ENCODE measurements at regions not wholly inside any gene's neighbourhood (a gene's known extent, or its start where the extent isn't known, plus 50 kb on each side); places are given as distances from the start of the nearest gene placed in this dataset.
A peak's percentile ranks its signal among the peaks of the same experiment; 100 is the strongest.
"Not testable (repeated sequence)": the region's sequence is repeated elsewhere in the genome, so short reads cannot be mapped to it uniquely, and the experiment has no call there.

DNA sequence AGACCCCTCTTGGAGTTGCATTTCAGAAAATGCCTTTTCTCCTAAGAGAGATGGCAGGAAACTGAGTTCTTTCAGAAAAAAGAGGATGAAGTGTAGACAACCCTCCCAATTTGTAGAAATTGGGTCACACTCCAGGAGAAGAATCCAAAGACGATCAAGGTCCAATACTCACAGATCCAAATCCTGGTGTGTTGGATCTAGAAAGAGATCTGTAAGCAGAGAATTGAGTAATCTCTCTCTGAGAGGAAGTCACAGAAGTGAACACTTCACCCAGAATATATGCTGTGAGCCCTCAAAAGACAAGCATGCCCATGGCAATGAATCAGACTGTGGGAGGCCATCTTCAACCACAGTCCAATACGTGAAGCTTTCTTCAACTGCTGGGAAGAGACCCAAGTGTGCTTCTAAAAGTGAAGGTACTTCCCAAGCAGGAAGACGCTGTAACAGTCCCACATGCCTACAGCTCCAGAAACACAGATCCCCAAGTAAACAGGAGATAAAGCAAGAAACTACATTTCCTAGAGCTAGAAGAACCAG is 182.7 kb downstream of the SMC2 start:
- FAIRE-seq, result no peak

- no peak for FAIRE-seq
Measured at GRCh38 chr9:104278929-104279496, 184.9 kb downstream of the SMC2 start.

DNA sequence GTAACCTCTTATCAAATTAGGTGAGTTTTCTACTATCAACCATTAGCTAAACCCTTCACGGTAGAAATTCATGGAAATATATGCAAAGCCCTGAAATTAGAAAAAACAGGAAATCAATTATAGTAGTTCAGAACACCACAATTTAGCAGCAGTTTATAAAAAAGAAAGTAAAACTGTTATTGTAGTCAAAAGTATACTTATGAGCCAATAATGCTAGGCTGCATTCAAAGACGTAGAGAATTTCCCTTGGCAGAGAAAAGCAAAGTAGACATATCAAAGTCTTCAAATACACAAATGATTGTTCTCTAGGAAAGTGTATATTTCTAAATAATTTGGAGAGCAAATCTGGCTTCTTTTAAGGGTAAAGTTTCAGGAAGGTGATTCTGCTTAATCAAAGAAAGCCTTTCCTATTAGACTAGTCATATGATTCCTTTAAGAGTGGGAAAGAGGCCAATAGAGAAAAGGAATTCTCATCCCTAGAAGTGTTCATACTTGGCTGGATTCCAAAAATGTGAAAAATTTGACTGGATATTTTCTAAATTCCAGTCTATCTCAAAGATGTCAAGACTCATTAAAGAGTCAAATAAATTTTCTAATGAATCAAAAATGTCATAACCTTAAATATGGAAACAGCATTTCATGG is 185.5 kb downstream of the SMC2 start:
- FAIRE-seq, result peak; percentile 74

- FAIRE-seq, result no peak
Measured at GRCh38 chr9:104280178-104280560, 186.1 kb downstream of the SMC2 start.

DNA sequence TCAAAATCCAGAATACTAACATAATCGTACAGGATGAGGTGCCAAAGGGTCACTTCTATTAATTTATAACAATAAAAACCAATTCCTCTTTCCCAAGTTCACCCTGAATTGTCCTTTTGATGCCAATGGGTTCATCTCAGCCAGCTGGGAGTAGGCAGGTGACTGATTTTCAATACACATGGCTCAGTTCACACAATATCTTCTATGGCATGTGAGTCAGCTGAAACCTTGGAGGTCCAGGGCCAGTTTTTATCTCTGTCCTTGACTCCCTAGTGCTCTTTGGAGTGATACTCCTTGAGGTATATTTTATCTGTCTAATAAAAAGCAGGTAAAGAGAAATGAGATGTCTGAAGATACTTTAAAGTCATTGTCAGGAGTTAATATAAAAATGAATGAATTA is 186.6 kb downstream of the SMC2 start:
- no peak for FAIRE-seq

GRCh38 chr9:104286187-104286586 is 192.1 kb downstream of the SMC2 start:
- FAIRE-seq, result no peak

GRCh38 chr9:104286799-104287198 is 192.7 kb downstream of the SMC2 start:
- no peak for FAIRE-seq

DNA sequence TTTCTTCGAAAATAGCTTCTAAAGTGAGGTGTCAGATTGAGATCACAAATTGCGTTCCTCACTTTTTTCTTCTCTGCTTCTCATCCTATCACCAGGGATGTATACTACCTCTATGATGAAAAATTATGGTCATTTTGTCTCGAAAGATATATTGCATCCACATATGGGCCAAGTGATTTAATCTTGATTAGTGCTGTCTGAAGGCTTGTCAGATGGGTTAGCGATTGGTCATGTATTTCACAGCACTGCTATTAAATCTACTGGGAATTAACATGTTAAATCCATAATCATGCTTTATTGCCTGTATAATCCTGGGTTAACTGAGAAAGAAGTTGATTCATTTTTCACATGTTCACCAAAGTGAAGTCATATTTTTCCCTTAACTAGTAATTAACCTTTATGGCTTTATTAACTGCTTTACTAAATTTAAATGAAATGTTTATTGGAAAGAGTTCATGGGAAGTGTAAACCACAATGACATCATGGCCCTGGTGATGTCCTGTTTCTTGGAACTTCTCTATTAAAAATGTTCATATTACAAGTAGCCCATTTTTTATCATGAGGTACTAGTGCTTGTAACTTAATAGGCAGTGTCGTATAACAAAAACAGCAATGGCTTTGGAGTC is 193.3 kb downstream of the SMC2 start:
- peak; percentile 30 for FAIRE-seq

- FAIRE-seq, result no peak
Measured at GRCh38 chr9:104293877-104294276, 199.8 kb downstream of the SMC2 start.

- no peak for FAIRE-seq
Measured at GRCh38 chr9:104300124-104300523, 203.9 kb upstream of the OR13F1 start.

DNA sequence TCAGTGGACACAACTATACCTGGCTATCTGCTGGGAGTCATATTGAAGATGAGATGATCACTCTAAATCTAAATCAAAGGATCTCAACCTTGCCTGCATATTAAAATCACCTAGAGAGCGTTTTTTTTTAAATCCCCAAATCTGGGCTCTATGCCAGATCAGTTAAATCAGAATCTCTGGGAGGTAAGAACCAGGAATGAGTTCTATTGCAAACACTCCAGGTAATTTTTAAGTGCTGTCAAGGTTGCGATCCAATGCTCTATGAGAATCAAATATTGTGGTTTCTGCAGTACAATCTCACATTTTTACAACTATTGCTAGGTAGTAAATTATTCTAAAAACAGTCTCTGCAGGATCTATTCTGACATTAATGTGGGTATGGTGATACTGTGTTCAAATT is 202.3 kb upstream of the OR13F1 start:
- FAIRE-seq, result peak; percentile 93

- FAIRE-seq, result no peak
Measured at GRCh38 chr9:104302775-104303174, 201.3 kb upstream of the OR13F1 start.

DNA sequence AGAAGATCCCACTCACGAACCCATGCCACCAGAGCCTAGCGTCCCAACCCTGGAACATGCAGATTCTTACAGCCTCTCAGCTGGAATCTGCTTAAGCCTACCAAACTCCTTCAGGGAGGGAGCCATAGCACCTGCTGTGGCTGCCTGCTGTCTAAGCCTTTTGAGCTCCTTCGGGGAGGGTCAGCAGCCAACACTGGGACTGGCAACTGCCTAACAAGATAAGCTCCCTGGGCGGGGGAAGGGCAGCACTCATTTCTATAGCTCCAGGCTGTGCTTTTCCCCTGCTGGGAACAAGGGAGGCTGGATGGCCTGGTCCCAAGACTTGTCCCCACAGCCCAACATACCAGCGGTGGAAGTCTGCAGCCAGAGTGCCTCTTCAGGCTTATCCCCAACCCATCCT is 199.1 kb upstream of the OR13F1 start:
- no peak for FAIRE-seq

- no peak for FAIRE-seq
Measured at GRCh38 chr9:104313396-104314110, 190.5 kb upstream of the OR13F1 start.

DNA sequence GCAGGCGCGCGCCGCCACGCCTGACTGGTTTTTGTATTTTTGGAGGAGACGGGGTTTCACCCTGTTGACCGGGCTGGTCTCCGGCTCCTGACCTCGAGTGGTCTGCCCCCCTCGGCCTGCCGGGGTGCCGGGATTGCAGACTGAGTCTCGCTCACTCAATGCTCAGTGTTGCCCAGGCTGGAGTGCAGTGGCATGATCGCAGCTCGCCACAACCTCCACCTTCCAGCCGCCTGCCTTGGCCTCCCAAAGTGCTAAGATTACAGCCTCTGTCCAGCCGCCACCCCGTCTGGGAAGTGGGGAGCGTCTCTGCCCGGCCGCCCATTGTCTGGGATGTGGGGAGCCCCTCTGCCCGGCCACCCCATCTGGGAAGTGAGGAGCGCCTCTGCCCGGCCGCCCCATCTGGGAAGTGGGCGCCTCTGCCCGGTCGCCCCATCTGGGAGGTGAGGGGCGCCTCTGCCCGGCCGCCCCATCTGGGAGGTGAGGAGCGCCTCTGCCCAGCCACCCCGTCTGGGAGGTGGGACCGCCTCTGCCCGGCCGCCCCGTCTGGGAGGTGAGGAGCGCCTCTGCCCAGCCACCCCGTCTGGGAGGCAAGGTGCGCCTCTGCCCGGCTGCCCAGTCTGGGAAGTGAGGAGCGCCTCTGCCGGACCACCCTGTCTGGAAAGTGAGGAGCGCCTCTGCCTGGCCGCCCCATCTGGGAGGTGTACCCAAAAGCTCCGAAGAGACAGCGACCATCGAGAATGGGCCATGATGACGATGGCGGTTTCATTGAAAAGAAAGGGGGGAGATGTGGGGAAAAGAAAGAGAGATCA is 187.7 kb upstream of the OR13F1 start:
- FAIRE-seq, result not testable (repeated sequence)

GRCh38 chr9:104319198-104319597 is 184.9 kb upstream of the OR13F1 start:
- no peak for FAIRE-seq

DNA sequence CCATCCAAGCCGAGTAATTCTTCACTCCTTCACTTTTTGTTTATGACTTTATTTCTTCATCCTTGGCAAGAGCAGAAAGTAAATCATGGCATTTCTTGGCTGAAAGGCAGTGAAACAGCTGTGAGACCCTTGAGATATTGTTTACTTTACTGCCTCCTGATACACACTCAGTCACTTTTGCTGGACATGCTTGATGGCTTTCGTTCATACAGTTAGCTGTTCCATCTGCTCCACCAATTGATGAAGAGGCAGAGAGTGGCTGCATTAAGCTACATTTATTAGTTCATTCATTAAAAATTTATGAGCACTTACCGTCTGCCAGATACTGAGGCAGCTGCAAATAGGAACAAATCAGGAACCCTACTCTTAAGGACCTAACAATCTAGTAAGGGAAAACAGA is 184.4 kb upstream of the OR13F1 start:
- FAIRE-seq, result peak; percentile 24

DNA sequence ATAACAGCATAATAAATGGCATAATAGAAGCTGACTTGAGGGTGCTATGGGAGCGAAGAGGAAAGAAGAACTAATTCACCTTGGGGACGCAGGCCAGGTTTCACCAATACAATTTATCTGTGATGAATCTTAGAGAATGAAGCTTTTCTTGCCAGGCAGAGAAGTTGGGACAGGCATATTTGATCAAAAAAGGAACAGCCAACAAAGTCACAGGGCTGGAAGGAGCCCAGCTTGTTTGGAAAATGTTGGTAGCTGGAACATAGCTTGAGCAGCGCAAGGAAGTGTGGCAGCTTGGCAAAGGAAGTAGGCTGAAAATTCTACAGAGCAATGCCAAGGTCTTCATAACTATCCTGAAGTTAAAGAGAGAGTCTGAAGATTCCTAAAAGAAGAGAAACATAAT is 181.5 kb upstream of the OR13F1 start:
- no peak for FAIRE-seq

GRCh38 chr9:104323967-104324694 is 179.9 kb upstream of the OR13F1 start:
- not testable (repeated sequence) for FAIRE-seq

- no peak for FAIRE-seq
Measured at GRCh38 chr9:104326912-104327311, 177.2 kb upstream of the OR13F1 start.

DNA sequence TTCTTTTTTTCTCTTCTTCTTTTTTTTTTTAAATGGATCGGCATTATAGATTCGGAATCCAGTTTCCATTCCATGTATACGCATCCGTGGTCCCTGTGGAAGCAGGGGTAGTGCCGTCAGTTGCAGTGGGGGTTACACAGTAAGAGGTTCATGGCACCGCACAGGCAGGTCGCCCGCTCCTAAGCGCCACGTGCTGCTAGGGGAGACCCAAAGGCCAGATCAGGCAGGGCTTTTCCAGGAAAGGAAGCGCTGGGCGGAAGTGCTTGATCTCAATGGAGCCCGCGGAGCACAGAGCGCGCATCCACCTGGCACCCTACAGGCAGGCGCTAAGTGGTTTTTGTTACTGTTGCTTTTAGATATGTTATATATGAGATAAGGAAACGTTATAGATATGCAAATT is 174.8 kb upstream of the OR13F1 start:
- FAIRE-seq, result no peak

DNA sequence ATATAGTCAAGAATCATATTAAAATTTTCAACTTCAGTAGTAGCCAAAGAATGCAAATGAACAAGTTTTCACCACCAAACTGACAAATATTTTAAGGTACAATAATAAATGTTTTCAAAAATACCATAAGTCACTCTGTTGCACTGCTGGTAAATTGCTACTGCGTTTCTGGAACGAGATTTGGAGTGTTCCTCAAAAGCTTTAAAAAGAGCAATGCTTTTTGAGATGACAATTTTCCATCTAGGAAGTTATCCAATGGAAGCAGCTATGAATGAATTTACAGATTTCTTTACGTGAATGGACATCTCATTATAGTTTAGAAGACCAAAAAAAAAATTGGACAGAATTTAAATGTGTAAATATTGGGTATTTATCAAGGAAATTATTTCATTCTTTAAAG is 173.2 kb upstream of the OR13F1 start:
- no peak for FAIRE-seq

All from islet of Langerhans (tissue), 1 donor.